ENCODE measurements at regions not wholly inside any gene's neighbourhood (a gene's known extent, or its start where the extent isn't known, plus 50 kb on each side); places are given as distances from the start of the nearest gene placed in this dataset.

GRCh38 chr11:45036010-45036409, 85.3 kb upstream of the TP53I11 start (continued):
- no peak for TF ChIP-seq USF1 (IDR thresholded peaks at IDR 0.05; ENCODE audit: borderline replicate concordance, low read depth)
- no peak for TF ChIP-seq YY1 (IDR thresholded peaks at IDR 0.05; ENCODE audit: low read depth)
- TF ChIP-seq GATA2 (CRISPR knock-in tag; IDR thresholded peaks at IDR 0.05) = no peak
- no peak for TF ChIP-seq NFIC (IDR thresholded peaks at IDR 0.05; ENCODE audit: borderline replicate concordance)
- no peak for TF ChIP-seq SMC3 (IDR thresholded peaks at IDR 0.05; ENCODE audit: low read depth, low read length)
- no peak for TF ChIP-seq CHD2 (IDR thresholded peaks at IDR 0.05; ENCODE audit: low read length, partially characterized antibody)
- no peak for TF ChIP-seq ELF1 (IDR thresholded peaks at IDR 0.05)
- TF ChIP-seq RXRA (IDR thresholded peaks at IDR 0.05; ENCODE audit: borderline replicate concordance, low read depth) = no peak
- no peak for TF ChIP-seq EZH2phosphoT487 (IDR thresholded peaks at IDR 0.05; ENCODE audit: borderline replicate concordance, low read depth)

- Histone ChIP-seq H3K9me3 (no peaks in the 10 kb centered on the region), H3K27ac (ENCODE audit: low read depth in 2 of 2, low read length in 1 of 2) (no peak overlapping the region), H2AFZ (ENCODE audit: low read depth) (no peak overlapping the region), H3F3A (replicated peaks; ENCODE audit: insufficient read depth) (no peaks in the 10 kb centered on the region), H4K20me1 (ENCODE audit: insufficient read depth) (no peaks in the 10 kb centered on the region), H3K4me3 (ENCODE audit: low read depth in 2 of 2, low read length in 1 of 2) (no peak overlapping the region), H3K27me3 (ENCODE audit: insufficient read depth) (no peaks in the 10 kb centered on the region; the same call in 1 of the 2 replicates), H3K36me3 (replicated peaks in 1 of 2; ENCODE audit: control insufficient read depth in 1 of 2, insufficient read depth in 2 of 2, low read length in 1 of 2) (no peaks in the 10 kb centered on the region), H3K9me2 (no peaks in the 10 kb centered on the region), H3K79me2 (ENCODE audit: insufficient read depth) (no peaks in the 10 kb centered on the region), H3K4me1 (ENCODE audit: control insufficient read depth in 1 of 2, insufficient read depth in 2 of 2, low read depth in 1 of 2, low read length in 1 of 2) (peaks cover 0 to 3% of the 10 kb centered on the region in 2 experiments; a peak in 1 of 4 replicates), H3K9ac (no peak overlapping the region), H3K4me2 (no peak overlapping the region)
- DNase-seq = no peak
- WGBS (ENCODE audit: low lambda C conversion rate) = 59% methylated on average over 4 of the region's 6 CpGs
- POLR2A ChIA-PET = no interaction called here
- CTCF ChIA-PET = interaction anchor here (1.4 to 1.5 kb wide), 2 partner anchors 88 to 100 kb away, joined by 3 read pairs; no protein-coding TSS in a partner anchor
- TF ChIP-seq FOXM1 (IDR thresholded peaks at IDR 0.05; ENCODE audit: low read depth) (no peak), TEAD4 (IDR thresholded peaks at IDR 0.05; ENCODE audit: borderline replicate concordance, insufficient read depth) (no peak), RXRA (IDR thresholded peaks at IDR 0.05; ENCODE audit: borderline replicate concordance, low read depth) (no peak), MAX (IDR thresholded peaks at IDR 0.05; ENCODE audit: low read depth) (no peak), NRF1 (IDR thresholded peaks at IDR 0.05; ENCODE audit: low read depth, low read length) (no peak), MEF2A (IDR thresholded peaks at IDR 0.05; ENCODE audit: borderline replicate concordance, low read depth) (no peak), TCF12 (IDR thresholded peaks at IDR 0.05) (no peak), IRF3 (IDR thresholded peaks at IDR 0.05; ENCODE audit: low read depth, low read length) (no peak), SMC3 (IDR thresholded peaks at IDR 0.05; ENCODE audit: low read depth, low read length) (no peak), FOSL2 (IDR thresholded peaks at IDR 0.05; ENCODE audit: borderline replicate concordance, low read depth) (no peak), REST (IDR thresholded peaks at IDR 0.05; ENCODE audit: low read depth, low read length) (no peak), GABPA (IDR thresholded peaks at IDR 0.05; ENCODE audit: low read depth) (no peak)
Measured at GRCh38 chr11:45036733-45037132, 86.0 kb upstream of the TP53I11 start.

Data from SK-N-SH (cell line).